ENCODE measurements at regions not wholly inside any gene's neighbourhood (a gene's known extent, or its start where the extent isn't known, plus 50 kb on each side); places are given as distances from the start of the nearest gene placed in this dataset.

GRCh38 chr1:80212948-80213347 is 1206.4 kb upstream of the ADGRL4 start:
- TF ChIP-seq CTCF (IDR thresholded peaks at IDR 0.05 in 4 of 5, conservative IDR thresholded peaks at IDR 0.05 in 1 of 5) (no peak), POLR2A (IDR thresholded peaks at IDR 0.05) (no peak)
